ENCODE measurements at regions not wholly inside any gene's neighbourhood (a gene's known extent, or its start where the extent isn't known, plus 50 kb on each side); places are given as distances from the start of the nearest gene placed in this dataset.

DNA sequence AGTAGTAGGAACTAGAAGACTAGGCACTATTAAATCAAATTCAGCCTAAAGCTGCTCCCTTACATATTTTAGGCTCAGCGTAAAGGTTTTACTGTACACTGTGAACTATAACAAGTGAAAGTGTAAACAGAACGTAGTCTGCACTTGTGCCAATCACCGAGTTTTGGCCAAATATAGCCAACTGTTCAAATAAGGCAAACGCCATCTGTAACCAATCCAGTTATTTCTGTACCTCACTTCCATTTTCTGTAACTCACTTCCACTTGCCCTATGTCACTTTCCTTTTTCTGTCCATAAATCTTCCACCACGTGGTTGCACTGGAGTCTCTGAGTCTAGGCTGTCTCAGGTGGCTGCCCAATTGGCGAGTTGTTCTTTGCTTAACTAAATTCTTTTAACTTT lies 2132.2 kb downstream of the LRRC4C start:
- TF ChIP-seq POLR2AphosphoS5 (IDR thresholded peaks at IDR 0.05; ENCODE audit: low read depth) (no peak), CTCF (IDR thresholded peaks at IDR 0.05; ENCODE audit: insufficient read depth, low read length) (no peak), GABPA (IDR thresholded peaks at IDR 0.05; ENCODE audit: low read depth) (no peak), SPI1 (IDR thresholded peaks at IDR 0.05; ENCODE audit: borderline replicate concordance, low read depth) (no peak), REST (IDR thresholded peaks at IDR 0.05; ENCODE audit: insufficient replicate concordance, low read depth) (no peak)

Data from HL-60 (cell line).